Left lung (tissue), 4 donors: ENCODE measurements at regions not wholly inside any gene's neighbourhood (a gene's known extent, or its start where the extent isn't known, plus 50 kb on each side); places are given as distances from the start of the nearest gene placed in this dataset.

ENCODE experiments used
- ATAC-seq: fragments of 200-7000 bp; cut with Tn5 transposase; one replicate; pipeline ENCODE4 v1.9.1; 2020; ENCODE audit warnings: moderate library complexity
- DNase-seq, 4 donors: peaks; one replicate each; pipeline ENCODE4 v3.0.0-alpha.2; 2013 to 2020
- H3K27ac ChIP-seq, 2 donors: fragments of 200-600 bp; sonication (generic) in 1 of 2; one replicate each; pipeline versions ENCODE4 v1.5.0 to v1.8.0; 2020 to 2021
- H3K27me3 ChIP-seq, 2 donors: fragments of 200-600 bp; sonication (generic) in 1 of 2; one replicate each; pipeline versions ENCODE4 v1.5.0 to v1.8.0; 2020 to 2021
- H3K36me3 ChIP-seq, 2 donors: fragments of 200-600 bp; sonication (generic) in 1 of 2; one replicate each; pipeline versions ENCODE4 v1.5.0 to v1.8.0; 2020 to 2021
- H3K4me1 ChIP-seq, 2 donors: fragments of 200-600 bp; one replicate each; pipeline ENCODE4 v1.8.0; 2021
- H3K4me3 ChIP-seq, 2 donors: fragments of 200-600 bp; sonication (generic) in 1 of 2; one replicate each; pipeline versions ENCODE4 v1.5.0 to v1.8.0; 2020 to 2021; ENCODE audit warnings: mild to moderate bottlenecking in 1 of 2
- H3K9me3 ChIP-seq, 2 donors: fragments of 200-600 bp; sonication (generic) in 1 of 2; one replicate each; pipeline versions ENCODE4 v1.5.0 to v1.8.0; 2020 to 2021
- CTCF ChIP-seq, 2 donors: fragments of 200-600 bp; sonication (generic) in 1 of 2; IDR thresholded peaks; one replicate each; pipeline versions ENCODE4 v1.5.0 to v1.8.0; 2021; ENCODE audit warnings: antibody characterized with exemption in 2 of 2
- intact Hi-C, 2 donors: fragments of 100-400 bp; cut with DNase I; formaldehyde crosslinking; loops; one replicate each; pipeline versions ENCODE4 v1.11.2 to v1.14.2; 2022
- donor health status: DM: no; HTN: yes; CAD: no.
- donor health status: DM: no; HTN: no; CAD: no.

- no peak for TF ChIP-seq CTCF (IDR thresholded peaks at IDR 0.05)
- intact Hi-C loops: no loop called here
- no peak for DNase-seq
- H3K4me3 ChIP-seq: no peak overlapping the region
- no peaks in the 10 kb centered on the region for H3K27me3 ChIP-seq
- no peaks in the 10 kb centered on the region for H3K4me1 ChIP-seq
- no peak overlapping the region for H3K27ac ChIP-seq
- no peak for ATAC-seq
- no peaks in the 10 kb centered on the region for H3K36me3 ChIP-seq
- H3K9me3 ChIP-seq: no peaks in the 10 kb centered on the region
These were observed 232.0 kb downstream of the CXXC4 start for GRCh38 chr4:104262678-104263077.

GRCh38 chr4:104248726-104249125, 246.0 kb downstream of the CXXC4 start:
- Histone ChIP-seq H3K27me3 (no peaks in the 10 kb centered on the region), H3K4me1 (no peaks in the 10 kb centered on the region), H3K36me3 (no peaks in the 10 kb centered on the region), H3K4me3 (no peak overlapping the region), H3K27ac (no peak overlapping the region), H3K9me3 (peaks cover 0 to 28% of the 10 kb centered on the region in 2 donors)
- no peak for TF ChIP-seq CTCF (IDR thresholded peaks at IDR 0.05)
- intact Hi-C loops: no loop called here
- ATAC-seq (no peak), DNase-seq (peak in 1 of 4 donors; percentile 18)

GRCh38 chr4:104235967-104236366, 258.7 kb downstream of the CXXC4 start:
- TF ChIP-seq CTCF (IDR thresholded peaks at IDR 0.05): no peak
- no peak overlapping the region for H3K27ac ChIP-seq
- H3K4me1 ChIP-seq: no peaks in the 10 kb centered on the region
- H3K9me3 ChIP-seq: no peaks in the 10 kb centered on the region
- no peaks in the 10 kb centered on the region for H3K27me3 ChIP-seq
- H3K4me3 ChIP-seq: no peak overlapping the region
- ATAC-seq: no peak
- no peaks in the 10 kb centered on the region for H3K36me3 ChIP-seq
- intact Hi-C loops: no loop called here
- no peak for DNase-seq

- ATAC-seq (no peak), DNase-seq (no peak)
- no peak overlapping the region for H3K27ac ChIP-seq
- no peak overlapping the region for H3K4me3 ChIP-seq
- H3K36me3 ChIP-seq: no peaks in the 10 kb centered on the region
- H3K27me3 ChIP-seq: no peaks in the 10 kb centered on the region
- no peaks in the 10 kb centered on the region for H3K4me1 ChIP-seq
- no peak for TF ChIP-seq CTCF (IDR thresholded peaks at IDR 0.05)
- intact Hi-C loops: no loop called here
- H3K9me3 ChIP-seq: no peaks in the 10 kb centered on the region
These were observed 277.2 kb downstream of the CXXC4 start for GRCh38 chr4:104217526-104217925.

- Histone ChIP-seq H3K27ac (no peak overlapping the region), H3K36me3 (no peaks in the 10 kb centered on the region), H3K4me1 (no peaks in the 10 kb centered on the region), H3K9me3 (no peaks in the 10 kb centered on the region), H3K27me3 (no peaks in the 10 kb centered on the region), H3K4me3 (no peak overlapping the region)
- TF ChIP-seq CTCF (IDR thresholded peaks at IDR 0.05): no peak
- ATAC-seq (no peak), DNase-seq (no peak)
- intact Hi-C loops: no loop called here
These were observed 283.0 kb downstream of the CXXC4 start for GRCh38 chr4:104211657-104212056.
